HG03378 (cell line): ENCODE measurements at regions not wholly inside any gene's neighbourhood (a gene's known extent, or its start where the extent isn't known, plus 50 kb on each side); places are given as distances from the start of the nearest gene placed in this dataset.

Experiments used
- ATAC-seq: cut with Tn5 transposase; IDR thresholded peaks from one replicate; pipeline ENCODE4 v1.9.1; 2021; ENCODE audit warnings: mild to moderate bottlenecking, moderate library complexity; ENCODE audit not compliant: unreplicated experiment

DNA sequence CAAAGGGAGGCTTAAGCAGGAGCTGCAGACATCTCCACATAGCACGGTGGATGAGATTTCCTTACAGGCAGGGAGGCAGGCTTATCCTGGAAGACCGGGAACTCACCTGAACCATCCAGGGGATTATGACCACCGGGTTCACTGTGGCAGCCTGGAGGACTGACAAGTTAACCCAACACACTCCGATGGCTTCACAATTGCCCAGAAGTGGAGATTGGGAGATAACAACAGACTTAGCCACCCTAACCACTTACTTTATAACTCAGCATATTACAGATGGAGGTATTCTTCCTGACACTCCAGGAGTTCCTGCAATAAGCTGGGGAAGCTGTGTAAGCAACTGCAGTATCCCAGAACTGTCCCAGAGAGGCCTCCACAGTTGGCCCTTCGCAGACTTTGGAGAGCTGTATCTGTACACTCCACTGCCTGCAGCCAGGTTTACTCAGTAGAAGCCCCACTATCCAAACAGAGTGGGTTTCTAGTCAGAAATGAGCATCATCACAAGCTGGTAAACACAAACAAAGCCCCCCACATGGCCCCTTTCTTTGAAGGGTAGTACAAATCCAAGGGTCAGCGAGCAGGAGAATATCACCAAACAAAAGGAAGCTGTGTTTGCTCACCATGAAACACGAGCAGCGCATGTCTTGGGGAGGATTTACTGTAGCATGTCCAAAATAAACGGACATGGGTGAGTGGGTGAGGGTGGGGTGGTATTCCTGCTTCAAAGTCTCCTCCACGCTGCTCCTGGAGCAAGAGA is 462.2 kb downstream of the RASEF start:
- no peak for ATAC-seq

DNA sequence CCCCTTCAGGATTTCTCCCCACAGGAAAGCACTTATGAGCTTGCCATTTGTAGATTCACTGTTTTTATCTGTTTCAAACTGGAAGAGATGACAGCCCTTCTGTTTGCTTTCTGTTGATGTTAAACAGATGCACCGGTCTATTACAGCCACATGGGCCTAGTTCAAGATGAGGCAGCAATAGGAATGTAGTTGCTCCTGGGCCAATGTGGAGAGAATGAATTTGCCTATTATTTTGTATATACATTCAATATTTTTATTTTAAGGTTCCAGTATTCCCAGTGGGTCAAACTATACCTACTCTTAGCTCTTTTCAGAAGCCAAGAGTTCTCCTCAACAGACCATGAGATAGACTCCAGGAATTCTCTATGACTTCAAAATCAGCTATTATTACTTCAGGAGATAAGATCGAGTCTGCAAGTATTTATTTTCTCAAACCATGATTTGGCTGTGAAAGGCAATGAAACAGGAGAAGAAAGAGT is 461.6 kb downstream of the RASEF start:
- ATAC-seq, result no peak

DNA sequence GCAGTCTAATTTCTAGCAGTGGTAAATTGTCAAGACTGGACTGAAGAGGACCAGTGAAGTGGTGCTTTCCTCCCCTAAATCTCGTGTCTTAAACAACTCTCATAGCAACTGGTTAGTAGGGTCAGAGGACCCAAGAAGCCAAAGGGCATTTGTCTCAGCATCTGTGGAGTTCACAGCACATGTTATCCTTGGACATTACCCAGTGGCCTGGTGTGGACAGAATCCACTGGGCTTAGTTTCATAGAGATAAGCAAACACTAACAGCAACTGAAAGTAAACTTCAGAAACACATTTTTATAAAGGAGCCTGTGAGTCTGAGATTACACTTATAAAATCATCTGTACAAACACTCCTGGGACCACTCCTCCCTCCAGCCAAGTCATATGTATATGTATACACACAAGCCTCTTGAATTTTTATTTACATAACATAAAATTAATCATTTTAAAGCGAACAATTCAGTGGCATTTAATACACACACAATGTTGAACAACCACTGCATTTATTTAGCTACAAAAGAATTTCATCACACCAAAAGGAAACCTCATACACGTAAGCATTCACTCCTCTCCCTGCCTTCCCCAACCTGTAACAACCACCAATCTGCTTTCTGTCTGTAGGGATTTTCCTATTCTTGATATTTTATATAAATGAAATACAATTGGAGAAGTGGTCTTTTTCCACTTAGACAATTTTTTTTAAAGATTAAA is 457.8 kb downstream of the RASEF start:
- no peak for ATAC-seq

DNA sequence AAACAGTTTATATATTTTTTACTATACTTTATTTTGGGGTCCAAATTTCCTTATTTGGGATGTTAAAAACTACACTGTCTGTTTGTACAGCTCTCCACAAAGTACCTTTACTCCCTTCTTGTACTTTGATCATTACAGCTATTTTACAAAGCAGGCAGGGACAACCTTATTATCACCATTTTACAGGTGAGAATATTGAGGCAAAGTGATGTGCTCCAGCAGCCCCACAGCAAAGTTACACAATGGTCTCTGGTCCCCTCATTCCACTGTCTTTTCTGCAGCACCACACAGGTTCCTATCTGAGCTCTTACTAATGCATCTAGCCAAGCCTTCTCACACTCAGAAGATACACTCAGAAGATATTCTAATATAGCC is 457.3 kb downstream of the RASEF start:
- no peak for ATAC-seq

DNA sequence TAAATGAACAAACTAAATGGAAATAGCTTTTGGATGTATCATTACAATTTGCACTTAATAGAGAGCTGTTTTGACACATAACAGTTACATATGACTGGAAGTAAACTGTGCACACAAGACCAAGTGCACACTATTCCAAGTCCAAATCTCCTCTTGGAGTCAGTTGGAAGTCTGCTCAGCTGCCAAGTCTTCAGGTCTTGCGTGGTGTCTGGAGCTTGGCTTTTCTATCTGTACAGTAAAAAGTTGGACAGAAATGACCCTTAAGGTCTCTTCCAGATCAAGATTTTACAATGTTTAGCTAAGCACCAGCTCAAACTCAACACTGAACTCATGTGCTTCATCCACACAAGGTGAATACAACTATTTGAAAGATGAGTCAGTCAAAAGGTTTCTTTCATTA is 456.9 kb downstream of the RASEF start:
- ATAC-seq, result no peak

DNA sequence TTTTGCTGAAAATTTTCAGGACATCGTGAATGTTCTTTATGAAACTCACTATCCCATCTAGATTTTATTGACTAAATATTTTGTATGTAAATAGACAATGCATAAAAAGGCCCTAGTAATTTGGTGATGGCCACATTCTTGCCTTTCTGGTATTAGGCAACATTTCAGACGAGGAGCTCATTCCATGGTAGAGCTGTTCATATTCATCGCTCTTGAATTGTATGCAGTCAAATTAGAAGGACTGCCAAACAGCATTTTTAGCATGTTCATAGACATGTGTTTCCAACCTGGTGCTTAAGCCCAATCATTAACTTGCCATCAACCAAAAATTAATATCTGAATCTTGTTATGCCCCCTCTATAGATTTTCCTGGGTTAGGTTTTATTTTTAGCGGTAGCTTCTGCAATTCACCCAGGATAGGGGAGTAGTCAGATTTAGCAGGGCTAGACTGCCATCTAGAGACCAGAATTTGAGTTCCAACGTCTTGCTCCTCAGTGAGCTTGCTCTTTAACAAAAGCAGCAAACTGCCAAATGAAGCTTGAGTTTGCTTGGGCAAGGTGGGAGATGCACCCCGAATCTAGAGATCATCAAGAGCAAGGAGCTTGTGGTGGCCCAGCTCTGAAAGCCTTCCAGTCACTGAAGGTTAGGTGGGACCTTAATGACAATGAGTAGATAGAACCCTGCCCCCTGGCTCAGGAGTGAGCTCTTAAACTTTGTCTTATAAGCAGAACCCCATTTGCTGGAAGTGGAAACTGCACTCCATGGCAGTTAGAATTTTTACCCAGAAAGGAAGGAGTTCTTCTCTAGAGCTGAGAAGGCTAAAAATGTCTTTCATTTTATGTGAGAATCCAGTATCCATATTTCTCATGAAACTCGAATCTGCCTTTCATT is 456.2 kb downstream of the RASEF start:
- ATAC-seq, result peak; percentile 72

DNA sequence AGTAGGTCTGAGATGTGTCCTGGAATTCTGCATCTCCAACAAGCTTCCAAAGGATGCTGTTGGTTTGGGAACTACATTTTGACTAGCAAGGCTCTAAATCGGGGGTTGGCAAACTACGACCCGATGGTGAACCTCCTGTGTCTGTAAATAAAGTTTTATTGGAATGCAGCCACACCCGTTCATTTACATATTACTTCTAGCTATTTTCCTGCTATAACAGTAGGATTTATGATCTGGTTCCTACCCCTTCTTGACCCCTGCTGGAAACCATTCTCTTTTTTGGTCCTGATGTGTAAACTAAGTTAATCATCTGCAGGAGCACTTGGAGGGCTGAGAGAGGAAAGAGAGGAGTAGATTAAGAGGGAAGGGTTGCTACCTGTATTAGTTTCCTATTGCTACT is 454.5 kb downstream of the RASEF start:
- no peak for ATAC-seq

DNA sequence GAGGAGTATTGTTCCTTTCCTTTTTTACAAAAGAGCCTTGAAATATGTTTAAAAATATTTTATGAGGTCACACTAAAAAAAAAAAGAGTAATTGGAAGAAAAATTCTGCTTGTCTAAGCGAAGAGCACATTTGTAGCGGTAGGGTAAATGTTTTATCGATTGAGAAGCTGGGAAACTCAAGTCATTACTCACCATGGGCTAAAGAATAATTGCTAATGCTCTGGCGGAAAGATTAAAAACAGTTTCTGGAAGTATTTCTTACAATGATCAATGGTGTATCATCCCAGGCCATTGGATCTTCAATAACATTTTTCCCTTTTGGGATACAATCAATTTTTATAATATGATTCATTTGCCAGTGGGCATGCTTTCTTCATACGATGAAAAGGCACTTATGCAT is 450.0 kb downstream of the RASEF start:
- no peak for ATAC-seq

DNA sequence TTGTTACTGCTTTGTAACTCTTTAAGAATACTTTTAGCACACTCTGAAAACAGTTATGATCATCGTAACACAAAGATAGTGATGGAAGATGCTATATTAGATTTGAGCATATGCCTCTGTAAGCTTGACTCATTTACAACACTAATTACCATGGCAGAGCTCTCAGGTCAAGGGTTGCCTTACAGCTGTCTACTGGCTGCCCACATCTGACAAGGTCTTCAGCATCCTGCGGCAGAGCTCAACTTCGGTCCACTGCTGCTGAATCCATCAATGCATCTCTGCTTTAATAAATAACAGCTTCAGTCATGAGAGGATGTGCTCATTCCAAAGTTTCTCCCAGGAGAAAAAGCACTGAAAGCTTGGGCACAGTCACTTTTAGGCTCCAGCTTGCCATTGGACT is 449.4 kb downstream of the RASEF start:
- no peak for ATAC-seq

DNA sequence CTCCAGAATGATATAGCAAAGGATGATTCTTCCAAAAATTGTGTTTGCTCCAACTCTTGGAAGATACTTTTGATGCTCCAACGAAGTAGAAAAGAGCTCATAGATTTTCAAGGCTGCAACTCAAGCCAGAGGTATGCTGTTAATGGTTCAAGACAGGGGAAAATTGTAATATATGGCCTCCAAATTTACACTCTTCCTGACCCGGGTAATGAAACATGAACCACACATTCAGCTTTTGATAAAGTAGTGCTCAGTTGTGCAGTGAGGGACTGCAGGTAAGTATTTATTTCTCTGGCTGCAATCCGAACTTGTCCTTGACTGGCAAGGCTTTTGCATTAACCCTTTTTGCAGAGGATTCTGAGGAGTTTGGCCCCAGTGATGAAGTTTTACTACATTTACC is 446.4 kb downstream of the RASEF start:
- no peak for ATAC-seq

DNA sequence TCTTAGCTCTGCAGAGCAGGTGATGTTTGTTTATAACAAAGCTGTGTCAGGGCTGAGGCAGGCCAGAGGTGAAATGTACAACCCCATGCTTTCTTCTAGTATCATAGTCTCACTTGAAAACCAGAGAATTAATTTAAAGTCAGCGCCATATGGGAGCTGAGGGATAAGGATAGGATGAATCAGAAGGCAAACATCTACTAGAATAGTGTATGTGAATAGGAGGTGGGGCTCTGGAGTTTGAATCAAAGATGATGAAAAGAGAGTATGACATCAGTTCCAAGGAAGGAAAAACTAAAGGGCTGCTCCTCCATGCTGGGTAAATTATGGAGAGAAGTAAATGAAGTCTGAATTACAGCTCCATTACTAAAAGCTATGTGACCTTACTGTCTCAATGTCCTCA is 441.5 kb downstream of the RASEF start:
- no peak for ATAC-seq

DNA sequence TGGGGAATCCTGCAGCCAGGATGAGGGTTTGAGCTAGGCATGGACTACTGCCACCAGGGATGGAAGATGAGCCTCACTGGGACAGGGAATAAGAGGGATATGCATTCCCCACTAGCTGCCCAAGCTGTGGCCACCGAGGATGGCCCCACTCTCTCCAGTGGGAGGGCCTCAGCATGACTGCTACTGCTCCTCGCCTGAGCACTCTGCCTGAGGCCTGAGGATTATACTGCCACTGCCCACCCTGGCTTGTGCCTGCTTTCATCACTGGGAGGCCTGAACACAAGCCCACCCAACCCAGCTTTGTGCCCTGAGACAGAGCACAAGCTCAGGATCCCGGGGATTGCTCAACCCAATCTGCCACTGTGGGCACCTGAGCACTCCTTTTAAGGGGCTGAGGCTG is 425.6 kb downstream of the RASEF start:
- no peak for ATAC-seq

DNA sequence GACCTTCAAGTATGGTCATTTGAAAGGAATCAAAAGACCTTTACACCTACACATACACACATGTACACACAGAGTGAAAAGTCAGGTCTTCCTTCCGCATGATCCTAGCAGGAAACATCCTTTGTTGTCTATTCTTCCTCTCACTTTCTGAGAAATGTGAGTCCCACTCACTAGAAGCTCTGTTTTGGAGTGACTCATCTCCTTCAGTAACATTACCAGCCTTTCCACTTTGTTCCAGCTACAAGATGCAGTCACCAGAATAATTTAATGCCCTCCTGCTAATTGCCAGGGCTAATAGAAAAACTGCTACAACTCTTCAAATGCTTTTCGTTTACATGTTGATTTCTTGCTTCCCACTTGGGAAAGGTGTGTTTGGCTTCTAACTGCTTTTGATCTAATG is 417.3 kb downstream of the RASEF start:
- ATAC-seq, result no peak

DNA sequence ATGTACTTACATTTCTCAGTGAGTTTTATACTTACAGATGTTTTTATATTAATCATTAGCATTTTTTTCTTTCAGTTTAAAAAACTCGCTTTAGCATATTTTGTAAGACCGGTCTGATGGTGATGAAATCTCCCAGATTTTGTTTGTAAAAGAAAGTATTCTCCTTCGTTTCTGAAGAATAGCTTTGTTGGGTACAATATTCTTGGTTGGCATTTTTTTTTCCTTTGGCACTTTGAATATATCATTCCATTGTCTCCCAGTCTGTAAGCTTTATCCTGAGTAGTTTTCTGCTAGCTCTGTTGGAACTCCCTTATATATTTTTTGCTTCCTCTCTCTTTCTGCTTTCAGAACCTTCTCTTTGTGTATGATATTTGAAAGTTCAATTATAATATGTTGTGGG is 412.6 kb downstream of the RASEF start:
- no peak for ATAC-seq

DNA sequence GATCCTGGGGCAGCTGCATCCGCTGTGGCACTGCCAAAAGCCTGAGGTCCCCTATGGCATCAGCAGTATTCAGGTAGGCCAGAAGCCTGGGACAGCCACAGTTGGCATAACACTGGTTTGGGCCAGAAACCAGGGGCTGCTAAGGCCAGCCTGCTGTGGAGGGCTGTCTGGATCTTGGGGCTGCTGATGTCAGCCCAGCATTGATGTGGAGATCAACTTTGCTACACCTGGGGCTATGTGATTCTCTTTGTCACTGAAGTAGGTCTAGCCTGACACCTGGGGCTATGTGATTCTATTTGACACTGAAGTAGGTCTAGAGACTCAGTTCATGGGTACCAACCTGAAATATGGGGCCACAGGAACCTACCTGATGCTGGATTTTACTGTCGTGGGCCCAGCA is 411.5 kb downstream of the RASEF start:
- no peak for ATAC-seq

DNA sequence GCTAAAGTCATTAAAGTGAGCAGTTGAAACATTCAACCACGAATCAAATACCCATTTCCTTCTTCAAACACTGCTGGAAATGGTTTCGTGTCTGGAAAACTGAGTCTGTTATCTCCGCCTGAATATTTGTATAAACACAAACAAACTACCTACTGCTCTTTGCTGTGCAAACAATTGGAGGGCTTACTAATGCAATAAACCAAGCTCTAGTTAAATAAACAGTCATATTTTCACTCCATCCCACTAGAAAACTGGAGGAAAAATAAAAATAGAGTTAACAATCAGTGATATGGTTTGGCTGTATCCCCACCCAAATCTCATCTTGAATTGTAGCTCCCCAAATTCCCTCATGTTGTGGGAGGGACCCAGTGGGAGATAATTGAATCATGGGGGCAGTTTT is 397.6 kb downstream of the RASEF start:
- ATAC-seq, result no peak

DNA sequence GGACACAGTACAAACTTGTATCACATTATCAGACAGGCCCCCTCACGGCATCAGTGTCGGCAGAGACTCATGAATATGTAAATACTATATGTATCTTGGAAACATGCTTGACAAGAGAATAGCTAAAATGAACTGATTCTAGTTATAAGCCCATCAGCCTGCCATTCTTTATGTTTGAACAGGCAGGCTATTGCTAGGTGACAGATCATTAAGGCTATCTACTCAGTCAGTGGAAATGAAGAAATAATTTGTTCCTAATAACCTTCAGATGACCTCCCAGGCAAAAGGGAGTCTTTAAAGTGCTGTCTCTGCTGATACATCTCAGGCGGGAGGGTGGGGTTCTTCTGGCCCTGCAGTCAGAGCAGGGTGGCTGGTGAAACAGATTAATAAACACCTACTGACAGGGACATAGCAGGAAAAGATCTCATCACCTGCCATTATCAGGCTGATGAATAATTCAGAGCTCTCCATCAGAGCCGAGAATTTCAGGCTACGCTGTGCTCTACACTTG is 394.2 kb downstream of the RASEF start:
- no peak for ATAC-seq

DNA sequence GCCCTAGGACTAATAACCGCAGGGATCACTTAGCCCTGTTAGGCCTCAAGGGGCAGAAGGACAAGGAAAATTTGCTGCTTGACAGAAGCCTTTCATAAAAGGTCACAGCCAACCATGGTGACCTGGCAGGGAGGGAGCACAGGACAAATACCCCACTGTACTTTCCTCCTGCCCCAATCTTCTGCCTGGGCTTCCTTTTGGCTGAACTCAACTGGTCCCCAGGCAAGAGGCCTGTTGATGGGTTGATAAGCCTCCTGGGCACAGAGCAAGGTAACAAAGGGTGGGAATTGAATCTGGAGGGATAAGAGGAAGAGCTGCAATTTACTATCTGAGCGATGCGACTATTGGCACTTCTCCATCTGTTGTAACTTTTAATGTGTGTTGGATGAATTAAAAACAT is 392.9 kb downstream of the RASEF start:
- no peak for ATAC-seq

DNA sequence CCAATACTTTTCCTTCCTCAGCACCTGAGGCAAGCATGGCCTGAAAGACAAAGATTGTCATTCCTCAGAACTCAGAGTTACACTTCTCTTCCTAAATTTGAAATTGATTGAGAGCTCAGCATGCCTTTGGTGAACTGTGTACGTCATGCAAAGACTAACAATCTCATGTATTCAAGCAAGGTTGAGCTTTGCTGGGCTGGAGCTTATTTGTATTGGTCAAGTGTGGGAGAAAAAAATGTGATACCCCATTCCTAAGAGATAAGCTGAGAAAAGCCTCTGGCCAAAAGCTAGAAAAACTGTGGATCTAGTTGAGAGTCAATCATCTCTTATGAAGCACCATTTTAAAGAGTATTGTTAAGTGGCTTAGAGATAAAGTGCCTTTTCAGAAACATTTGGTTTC is 392.2 kb downstream of the RASEF start:
- ATAC-seq, result no peak

DNA sequence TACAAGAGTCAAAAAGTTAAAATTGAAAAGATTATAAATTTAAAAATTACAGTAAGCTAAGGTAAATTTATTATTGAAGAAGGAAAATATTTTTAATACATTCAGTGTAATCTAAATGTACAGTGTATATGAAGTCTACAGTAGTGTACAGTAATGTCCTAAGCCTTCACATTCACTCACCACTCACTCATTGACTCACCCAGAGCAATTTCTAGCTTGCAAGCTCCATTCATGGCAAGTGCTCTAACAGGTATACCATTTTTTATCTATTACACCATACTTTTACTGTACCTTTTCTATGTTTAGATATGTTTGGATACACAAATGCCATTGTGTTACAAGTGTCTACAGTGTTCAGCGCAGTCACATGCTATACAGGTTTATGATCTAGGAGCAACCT is 389.7 kb downstream of the RASEF start:
- ATAC-seq, result no peak

DNA sequence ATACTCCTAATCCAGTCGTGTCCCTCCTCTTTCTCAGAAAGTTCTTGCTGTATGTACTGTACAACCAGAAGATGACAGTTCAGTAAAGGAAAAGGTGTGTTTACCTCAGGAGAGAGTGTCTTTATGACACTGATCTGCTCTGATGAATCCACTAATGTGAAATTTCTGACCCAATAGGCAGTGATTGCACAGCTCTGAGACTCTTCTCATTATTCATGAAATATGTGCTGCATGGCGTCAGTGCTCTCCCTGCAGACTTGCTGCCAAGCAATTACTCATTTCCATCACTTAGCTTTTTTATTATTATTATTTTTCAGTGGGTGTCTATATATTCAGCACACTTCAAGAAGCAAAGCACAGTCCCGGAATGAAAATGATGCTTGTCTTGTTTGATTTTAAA is 389.0 kb downstream of the RASEF start:
- no peak for ATAC-seq
